HepG2 (cell line): ENCODE measurements at regions not wholly inside any gene's neighbourhood (a gene's known extent, or its start where the extent isn't known, plus 50 kb on each side); places are given as distances from the start of the nearest gene placed in this dataset.

ENCODE experiments used
- ATAC-seq: fragments of 200-7000 bp; cut with Tn5 transposase; 3 replicates; pipeline ENCODE4 v1.9.1; 2020; ENCODE audit warnings: mild to moderate bottlenecking, moderate library complexity
- BruUV-seq: library from RNA; stranded (reverse); fragments of 400-500 nt; replicated peaks from 2 replicates; lab custom pipeline; 2021; lab: Mats Ljungman, UMichigan
- CTCF ChIA-PET: fragments of 300-600 bp; formaldehyde crosslinking; extraction: SDS; loops from one replicate; lab custom pipeline; 2021; ENCODE audit warnings: low total read pairs, inconsistent platforms, low intra/inter-chr PET ratio; lab: Yijun Ruan, JAX
- POLR2A ChIA-PET: fragments of 350-600 bp; sonication (Branson Sonifier 250); formaldehyde crosslinking; loops from one replicate; lab custom pipeline; 2020; ENCODE audit warnings: antibody characterized with exemption, inconsistent platforms; lab: Yijun Ruan, JAX
- DNase-seq: peaks from one replicate; pipeline ENCODE4 v3.0.0-alpha.2; 2015; ENCODE audit warnings: low spot score
- FAIRE-seq: peaks from 3 replicates; lab custom pipeline; 2011; peaks lifted over from hg19 to GRCh38; lab: Jason Lieb, UNC
- H2AFZ ChIP-seq: one replicate; pipeline ENCODE4 v1.6.1; 2011; ENCODE audit warnings: low read length, inconsistent platforms
- H3K27ac ChIP-seq: fragments of 300-600 bp; 3 replicates; pipeline ENCODE4 v1.8.0; 2011; ENCODE audit warnings: mixed run types, mild to moderate bottlenecking, mixed read lengths, low read length, inconsistent platforms; ENCODE audit not compliant: insufficient read depth; ENCODE audit errors: extremely low read length
- H3K27me3 ChIP-seq, 2 experiments: fragments of 200-600 bp in 1 of 2; 2 replicates in 1 of 2; 3 replicates in 1 of 2; pipeline versions ENCODE4 v1.6.0 to v1.8.0; 2011; ENCODE audit warnings: low read length in 2 of 2, mild to moderate bottlenecking in 2 of 2, moderate library complexity in 2 of 2, inconsistent platforms in 1 of 2; ENCODE audit not compliant: insufficient read depth in 2 of 2, control insufficient read depth in 1 of 2
- H3K36me3 ChIP-seq, 2 experiments: fragments of 200-600 bp in 1 of 2; replicated peaks in 1 of 2; 2 replicates in 1 of 2; 3 replicates in 1 of 2; pipeline versions ENCODE4 v1.5.1 to v1.8.0; 2011; ENCODE audit warnings: low read length in 2 of 2, inconsistent platforms in 1 of 2; ENCODE audit not compliant: insufficient read depth in 2 of 2, control insufficient read depth in 1 of 2
- H3K4me1 ChIP-seq: 2 replicates; pipeline ENCODE4 v1.5.1; 2012; ENCODE audit warnings: low read length, inconsistent platforms; ENCODE audit not compliant: insufficient read depth
- H3K4me2 ChIP-seq: 2 replicates; pipeline ENCODE4 v1.6.0; 2011; ENCODE audit warnings: low read depth, low read length, inconsistent platforms
- H3K4me3 ChIP-seq, 3 experiments: fragments of 200-600 bp in 1 of 3; sonication (generic), shearing (Covaris generic) in 1 of 3; replicated peaks in 1 of 3; 2 replicates each; pipeline ENCODE4 v1.5.1; 2011 to 2016; ENCODE audit warnings: low read length in 3 of 3, inconsistent platforms in 2 of 3, low read depth in 2 of 3, mild to moderate bottlenecking in 2 of 3, control low read depth in 1 of 3, mixed read lengths in 1 of 3; ENCODE audit not compliant: insufficient read depth in 1 of 3
- H3K79me2 ChIP-seq: one replicate; pipeline ENCODE4 v1.6.1; 2011; ENCODE audit warnings: low read length, inconsistent platforms; ENCODE audit not compliant: insufficient read depth
- H3K9ac ChIP-seq: 2 replicates; pipeline ENCODE4 v1.6.0; 2011; ENCODE audit warnings: mild to moderate bottlenecking, low read depth, low read length, inconsistent platforms; ENCODE audit not compliant: insufficient read depth
- H3K9me3 ChIP-seq: 2 replicates; pipeline ENCODE4 v1.5.1; 2012; ENCODE audit warnings: mild to moderate bottlenecking, low read length
- H4K20me1 ChIP-seq: 2 replicates; pipeline ENCODE4 v1.6.0; 2011; ENCODE audit warnings: inconsistent platforms, mild to moderate bottlenecking, low read length, moderate library complexity; ENCODE audit not compliant: insufficient read depth
- ATF4 ChIP-seq, 2 experiments: fragments of 450-650 bp in 1 of 2; sonication (generic) in 1 of 2; formaldehyde crosslinking; IDR thresholded peaks; 2 replicates each; pipeline versions ENCODE4 v1.5.0 to v1.8.0; 2020 to 2022; ENCODE audit warnings: mild to moderate bottlenecking in 1 of 2, missing genetic modification reagents in 1 of 2
- CTCF ChIP-seq: sonication (generic); formaldehyde crosslinking; IDR thresholded peaks from 2 replicates; pipeline ENCODE4 v1.5.0; 2020; ENCODE audit warnings: mild to moderate bottlenecking, missing genetic modification reagents, moderate library complexity
- GATAD1 ChIP-seq: IDR thresholded peaks from 2 replicates; pipeline ENCODE4 v1.6.1; 2016; ENCODE audit warnings: missing genetic modification reagents, missing compliant biosample characterization
- ISL2 ChIP-seq: sonication (generic); formaldehyde crosslinking; IDR thresholded peaks from 2 replicates; pipeline ENCODE4 v1.5.0; 2020; ENCODE audit warnings: missing genetic modification reagents
- MXD4 ChIP-seq: IDR thresholded peaks from 2 replicates; pipeline ENCODE4 v1.6.1; 2016; ENCODE audit warnings: mild to moderate bottlenecking, missing biosample characterization, missing genetic modification reagents
- SMC3 ChIP-seq: IDR thresholded peaks from 2 replicates; pipeline ENCODE4 v1.6.1; 2011; ENCODE audit warnings: low read length, improper control_type of control experiment
- STAG1 ChIP-seq: sonication (generic); formaldehyde crosslinking; IDR thresholded peaks from 2 replicates; pipeline ENCODE4 v1.4.0; 2020; ENCODE audit warnings: missing genetic modification reagents
- YEATS4 ChIP-seq: sonication (generic); formaldehyde crosslinking; IDR thresholded peaks from 2 replicates; pipeline ENCODE4 v1.4.0; 2020; ENCODE audit warnings: missing genetic modification reagents, borderline replicate concordance
- ZBTB4 ChIP-seq: sonication (generic); formaldehyde crosslinking; IDR thresholded peaks from 2 replicates; pipeline ENCODE4 v1.4.0; 2020; ENCODE audit warnings: missing genetic modification reagents, mild to moderate bottlenecking, borderline replicate concordance
- ZFP36L1 ChIP-seq: sonication (generic); formaldehyde crosslinking; IDR thresholded peaks from 2 replicates; pipeline ENCODE4 v1.8.0; 2022; ENCODE audit warnings: mild to moderate bottlenecking, missing genetic modification reagents, moderate library complexity
- ZNF143 ChIP-seq: sonication (generic); formaldehyde crosslinking; IDR thresholded peaks from 2 replicates; pipeline ENCODE4 v1.4.0; 2020; ENCODE audit warnings: missing genetic modification reagents
- ZNF562 ChIP-seq: sonication (generic); formaldehyde crosslinking; IDR thresholded peaks from 2 replicates; pipeline ENCODE4 v1.8.0; 2022; ENCODE audit warnings: missing genetic modification reagents, borderline replicate concordance
- ZSCAN20 ChIP-seq: sonication (generic); formaldehyde crosslinking; IDR thresholded peaks from 2 replicates; pipeline ENCODE4 v1.4.0; 2020; ENCODE audit warnings: missing genetic modification reagents, mild to moderate bottlenecking, borderline replicate concordance
- WGBS: methylation state at CpG from one replicate; pipeline ENCODE4 v1.1.6; 2017; ENCODE audit warnings: low lambda C conversion rate; 5-methylcytosine and 5-hydroxymethylcytosine counted together
- in situ Hi-C: cut with HindIII; loops from 2 replicates; pipeline ENCODE4 v1.10.0; 2017; ENCODE audit warnings: low pct_unique_long_range_greater_than_20kb; ENCODE audit not compliant: extremely low pct_ligation_motif_present
- intact Hi-C: fragments of 100-400 bp; cut with micrococcal nuclease; formaldehyde crosslinking; loops from one replicate; pipeline ENCODE4 v1.10.0; 2022; ENCODE audit not compliant: unreplicated experiment

GRCh38 chr6:141682391-141682790 lies 450.3 kb upstream of the GJE1 start (continued):
- no peak for TF ChIP-seq ZBTB4 (CRISPR knock-in tag)
- TF ChIP-seq YEATS4: no peak
- TF ChIP-seq ATF4 (CRISPR knock-in tag; IDR thresholded peaks at IDR 0.05): no peak
- TF ChIP-seq, all 625 proteins: peak for 0

GRCh38 chr6:141677598-141678211 lies 455.0 kb upstream of the GJE1 start:
- no peaks in the 10 kb centered on the region for H3K36me3 ChIP-seq
- 12% methylated on average over 4 of the region's 4 CpGs for WGBS
- intact Hi-C loops: loop anchor here (1.0 to 10.0 kb wide), 2 partner anchors 435 to 527 kb away; no protein-coding TSS in a partner anchor
- no peak overlapping the region for H3K4me2 ChIP-seq
- no peak overlapping the region for H3K4me3 ChIP-seq
- ATAC-seq (peak; percentile 85), DNase-seq (peak; percentile 43), FAIRE-seq (peak; percentile 30)
- no peaks in the 10 kb centered on the region for H3K79me2 ChIP-seq
- ChIA-PET POLR2A (no interaction called here), CTCF (interaction anchor here (2.3 kb wide), 1 partner anchor 435 kb away, joined by 16 read pairs; no protein-coding TSS in a partner anchor)
- no peaks in the 10 kb centered on the region; a peak in 1 of 5 replicates for H3K27me3 ChIP-seq
- no peak overlapping the region for H2AFZ ChIP-seq
- H4K20me1 ChIP-seq: no peaks in the 10 kb centered on the region
- no peak overlapping the region for H3K9ac ChIP-seq
- no TSS peak for BruUV-seq
- no peaks in the 10 kb centered on the region for H3K9me3 ChIP-seq
- H3K27ac ChIP-seq: no peak overlapping the region
- in situ Hi-C loops: no loop called here
- no peaks in the 10 kb centered on the region for H3K4me1 ChIP-seq
- no peak for TF ChIP-seq ISL2 (CRISPR knock-in tag)
- TF ChIP-seq GATAD1 (CRISPR knock-in tag): no peak
- peak; percentile 55 for TF ChIP-seq STAG1 (CRISPR knock-in tag)
- TF ChIP-seq ZFP36L1 (CRISPR knock-in tag): no peak
- no peak for TF ChIP-seq ZNF562 (CRISPR knock-in tag)
- TF ChIP-seq MXD4 (CRISPR knock-in tag): no peak
- TF ChIP-seq ZSCAN20 (CRISPR knock-in tag): no peak
- no peak for TF ChIP-seq ZNF143
- peak; percentile 74 for TF ChIP-seq SMC3
- peak; percentile 63 for TF ChIP-seq CTCF (CRISPR knock-in tag)
